Stimulated activated CD4-positive, alpha-beta T cell treated with anti-CD3 and anti-CD28 coated beads, TNF-alpha, amount 100 ng/mL, for 4 hours (primary cell): ENCODE measurements at regions not wholly inside any gene's neighbourhood (a gene's known extent, or its start where the extent isn't known, plus 50 kb on each side); places are given as distances from the start of the nearest gene placed in this dataset.

ENCODE experiments used
- DNase-seq, 3 experiments: peaks; one replicate each; pipeline ENCODE4 v3.0.0-alpha.2; 2020; ENCODE audit warnings: low read depth in 3 of 3

- DNase-seq = no peak
Measured at GRCh38 chr2:5842326-5842725, 150.1 kb downstream of the SOX11 start.

GRCh38 chr2:5845798-5846330 lies 153.7 kb downstream of the SOX11 start:
- DNase-seq = no peak

GRCh38 chr2:5846881-5847280 lies 154.7 kb downstream of the SOX11 start:
- no peak for DNase-seq

- DNase-seq = no peak
Measured at GRCh38 chr2:5849562-5849961, 157.4 kb downstream of the SOX11 start.

- no peak for DNase-seq
Measured at GRCh38 chr2:5851410-5851809, 159.2 kb downstream of the SOX11 start.

- no peak for DNase-seq
Measured at GRCh38 chr2:5854797-5855196, 162.6 kb downstream of the SOX11 start.

- DNase-seq = no peak
Measured at GRCh38 chr2:5867056-5867455, 174.9 kb downstream of the SOX11 start.

GRCh38 chr2:5868931-5869330 lies 176.7 kb downstream of the SOX11 start:
- DNase-seq = no peak

- DNase-seq = no peak
Measured at GRCh38 chr2:5869936-5870335, 177.8 kb downstream of the SOX11 start.

GRCh38 chr2:5877360-5877759 lies 185.2 kb downstream of the SOX11 start:
- DNase-seq = no peak

- DNase-seq = no peak
Measured at GRCh38 chr2:5885451-5886173, 193.4 kb downstream of the SOX11 start.

GRCh38 chr2:5886462-5886861 lies 194.3 kb downstream of the SOX11 start:
- DNase-seq = no peak

GRCh38 chr2:5888126-5888525 lies 195.9 kb downstream of the SOX11 start:
- no peak for DNase-seq

- no peak for DNase-seq
Measured at GRCh38 chr2:5889519-5889918, 197.3 kb downstream of the SOX11 start.

GRCh38 chr2:5894355-5894754 lies 202.2 kb downstream of the SOX11 start:
- DNase-seq = no peak

- DNase-seq = no peak
Measured at GRCh38 chr2:5895284-5895683, 203.1 kb downstream of the SOX11 start.

- no peak for DNase-seq
Measured at GRCh38 chr2:5897249-5897648, 205.1 kb downstream of the SOX11 start.

- no peak for DNase-seq
Measured at GRCh38 chr2:5898667-5899066, 206.5 kb downstream of the SOX11 start.

GRCh38 chr2:5905661-5906060 lies 213.5 kb downstream of the SOX11 start:
- DNase-seq = no peak

GRCh38 chr2:5908071-5908470 lies 215.9 kb downstream of the SOX11 start:
- no peak for DNase-seq

- no peak for DNase-seq
Measured at GRCh38 chr2:5911718-5912117, 219.5 kb downstream of the SOX11 start.

GRCh38 chr2:5913711-5914395 lies 221.7 kb downstream of the SOX11 start:
- DNase-seq = no peak
